ENCODE measurements at regions not wholly inside any gene's neighbourhood (a gene's known extent, or its start where the extent isn't known, plus 50 kb on each side); places are given as distances from the start of the nearest gene placed in this dataset.

GRCh38 chr20:19141998-19142397 is 70.4 kb upstream of the SLC24A3 start:
- H3K4me3 ChIP-seq (ENCODE audit: insufficient read depth, low read depth, low read length): no peak overlapping the region
- no peaks in the 10 kb centered on the region for H3K36me3 ChIP-seq (replicated peaks; ENCODE audit: control insufficient read depth, insufficient read depth, low read length)
- no peak for DNase-seq
- no peaks in the 10 kb centered on the region for H3K27me3 ChIP-seq (ENCODE audit: control insufficient read depth, insufficient read depth, low read length)

GRCh38 chr20:19143890-19144289 is 68.6 kb upstream of the SLC24A3 start:
- Histone ChIP-seq H3K4me3 (ENCODE audit: insufficient read depth, low read depth, low read length) (no peak overlapping the region), H3K27me3 (ENCODE audit: control insufficient read depth, insufficient read depth, low read length) (no peaks in the 10 kb centered on the region), H3K36me3 (replicated peaks; ENCODE audit: control insufficient read depth, insufficient read depth, low read length) (no peaks in the 10 kb centered on the region)
- no peak for DNase-seq

GRCh38 chr20:19161336-19161735 is 51.1 kb upstream of the SLC24A3 start:
- no peak for DNase-seq
- Histone ChIP-seq H3K36me3 (replicated peaks; ENCODE audit: control insufficient read depth, insufficient read depth, low read length) (no peaks in the 10 kb centered on the region), H3K4me3 (ENCODE audit: insufficient read depth, low read depth, low read length) (no peak overlapping the region), H3K27me3 (ENCODE audit: control insufficient read depth, insufficient read depth, low read length) (no peaks in the 10 kb centered on the region)

Data from H7 (cell line).